Limb (tissue), 2 donors: ENCODE measurements at regions not wholly inside any gene's neighbourhood (a gene's known extent, or its start where the extent isn't known, plus 50 kb on each side); places are given as distances from the start of the nearest gene placed in this dataset.

ENCODE experiments used
- DNase-seq, 2 donors: peaks; one replicate each; pipeline ENCODE4 v3.0.0-alpha.2; 2016; ENCODE audit errors: extremely low spot score in 2 of 2

GRCh38 chr17:71667661-71668060, 453.2 kb upstream of the SOX9 start:
- no peak for DNase-seq

- no peak for DNase-seq
These were observed 452.0 kb upstream of the SOX9 start for GRCh38 chr17:71668807-71669206.

GRCh38 chr17:71677439-71677838, 443.4 kb upstream of the SOX9 start:
- DNase-seq = peak in 1 of 2 donors; percentile 12

- DNase-seq = no peak
These were observed 441.0 kb upstream of the SOX9 start for GRCh38 chr17:71679832-71680231.

GRCh38 chr17:71681427-71682173, 439.2 kb upstream of the SOX9 start:
- DNase-seq = no peak

- DNase-seq = no peak
These were observed 438.7 kb upstream of the SOX9 start for GRCh38 chr17:71682174-71682494.

GRCh38 chr17:71689782-71690181, 431.0 kb upstream of the SOX9 start:
- DNase-seq = no peak

- DNase-seq = no peak
These were observed 420.9 kb upstream of the SOX9 start for GRCh38 chr17:71699907-71700306.

- no peak for DNase-seq
These were observed 417.1 kb upstream of the SOX9 start for GRCh38 chr17:71703701-71704100.

- peak in 1 of 2 donors; percentile 18 for DNase-seq
These were observed 411.4 kb upstream of the SOX9 start for GRCh38 chr17:71709271-71709890.

GRCh38 chr17:71709946-71710345, 410.9 kb upstream of the SOX9 start:
- no peak for DNase-seq

- DNase-seq = no peak
These were observed 410.0 kb upstream of the SOX9 start for GRCh38 chr17:71710816-71711215.

GRCh38 chr17:71713846-71714245, 407.0 kb upstream of the SOX9 start:
- DNase-seq = no peak

GRCh38 chr17:71724339-71724738, 396.5 kb upstream of the SOX9 start:
- DNase-seq = no peak

GRCh38 chr17:71725811-71726210, 395.0 kb upstream of the SOX9 start:
- no peak for DNase-seq

GRCh38 chr17:71726341-71726740, 394.5 kb upstream of the SOX9 start:
- DNase-seq = peak in 1 of 2 donors; percentile 11

GRCh38 chr17:71727292-71727691, 393.5 kb upstream of the SOX9 start:
- no peak for DNase-seq

GRCh38 chr17:71727723-71728122, 393.1 kb upstream of the SOX9 start:
- no peak for DNase-seq

GRCh38 chr17:71730871-71731270, 389.9 kb upstream of the SOX9 start:
- no peak for DNase-seq

GRCh38 chr17:71735893-71736292, 384.9 kb upstream of the SOX9 start:
- DNase-seq = no peak

- DNase-seq = no peak
These were observed 380.0 kb upstream of the SOX9 start for GRCh38 chr17:71740866-71741265.

- DNase-seq = no peak
These were observed 379.0 kb upstream of the SOX9 start for GRCh38 chr17:71741836-71742235.

- DNase-seq = no peak
These were observed 371.9 kb upstream of the SOX9 start for GRCh38 chr17:71748872-71749271.
